GM23338 (cell line): ENCODE measurements at regions not wholly inside any gene's neighbourhood (a gene's known extent, or its start where the extent isn't known, plus 50 kb on each side); places are given as distances from the start of the nearest gene placed in this dataset.
"Not testable (repeated sequence)": the region's sequence is repeated elsewhere in the genome, so short reads cannot be mapped to it uniquely, and the experiment has no call there.

Experiments used
- ATAC-seq: fragments of 200-7000 bp; cut with Tn5 transposase; 3 replicates; pipeline ENCODE4 v1.9.1; 2020
- DNase-seq: peaks from one replicate; pipeline ENCODE4 v3.0.0-alpha.2; 2015; ENCODE audit warnings: low spot score
- H2AFZ ChIP-seq: fragments of 200-600 bp; sonication (generic); 2 replicates; pipeline ENCODE4 v1.8.0; 2016; ENCODE audit warnings: antibody characterized with exemption, mild to moderate bottlenecking, moderate library complexity
- H3F3A ChIP-seq: fragments of 200-600 bp; sonication (generic); replicated peaks from 2 replicates; pipeline ENCODE4 v1.8.0; 2017; ENCODE audit warnings: antibody characterized with exemption, mixed run types, low read depth
- H3K27ac ChIP-seq: fragments of 200-600 bp; sonication (generic); 2 replicates; pipeline ENCODE4 v1.6.1; 2016; ENCODE audit warnings: low read depth
- H3K27me3 ChIP-seq: fragments of 200-600 bp; sonication (generic); 2 replicates; pipeline ENCODE4 v1.8.0; 2016; ENCODE audit warnings: mild to moderate bottlenecking, mixed run types, moderate library complexity; ENCODE audit not compliant: insufficient read depth
- H3K36me3 ChIP-seq: fragments of 200-600 bp; sonication (generic); 2 replicates; pipeline ENCODE4 v1.8.0; 2016; ENCODE audit warnings: mild to moderate bottlenecking; ENCODE audit not compliant: insufficient read depth
- H3K4me1 ChIP-seq: fragments of 200-600 bp; sonication (generic); 2 replicates; pipeline ENCODE4 v1.8.0; 2016; ENCODE audit warnings: mild to moderate bottlenecking, moderate library complexity; ENCODE audit not compliant: insufficient read depth
- H3K4me2 ChIP-seq: fragments of 200-600 bp; sonication (generic); 2 replicates; pipeline ENCODE4 v1.7.1; 2017; ENCODE audit warnings: mixed run types
- H3K4me3 ChIP-seq: fragments of 200-600 bp; sonication (generic); 2 replicates; pipeline ENCODE4 v1.6.1; 2016; ENCODE audit warnings: mixed run types
- H3K79me2 ChIP-seq: fragments of 200-600 bp; sonication (generic); replicated peaks from 2 replicates; pipeline ENCODE4 v1.8.0; 2017; ENCODE audit warnings: mild to moderate bottlenecking; ENCODE audit not compliant: insufficient read depth
- H3K9me2 ChIP-seq: fragments of 200-600 bp; sonication (generic); 2 replicates; pipeline ENCODE4 v1.8.0; 2017; ENCODE audit not compliant: insufficient read depth
- H4K20me1 ChIP-seq: fragments of 200-600 bp; sonication (generic); replicated peaks from 2 replicates; pipeline ENCODE4 v1.8.0; 2017; ENCODE audit warnings: mild to moderate bottlenecking; ENCODE audit not compliant: insufficient read depth
- H3K27ac Mint-ChIP-seq: 2 replicates; pipeline ENCODE4 v1.8.0; 2020; ENCODE audit warnings: inconsistent platforms, mild to moderate bottlenecking, moderate library complexity, mixed read lengths
- H3K27me3 Mint-ChIP-seq: 3 replicates; pipeline ENCODE4 v1.8.0; 2022; ENCODE audit warnings: low read depth, mild to moderate bottlenecking, moderate library complexity, mixed read lengths, inconsistent platforms; ENCODE audit not compliant: insufficient read depth, poor library complexity
- H3K36me3 Mint-ChIP-seq: 3 replicates; pipeline ENCODE4 v1.8.0; 2021; ENCODE audit warnings: low read depth, mild to moderate bottlenecking, inconsistent platforms, moderate library complexity, mixed read lengths
- H3K4me1 Mint-ChIP-seq: 3 replicates; pipeline ENCODE4 v1.8.0; 2020; ENCODE audit warnings: mild to moderate bottlenecking, inconsistent platforms, mixed read lengths
- H3K4me3 Mint-ChIP-seq: 3 replicates; pipeline ENCODE4 v1.8.0; 2021; ENCODE audit warnings: moderate library complexity, mild to moderate bottlenecking, inconsistent platforms, mixed read lengths
- H3K9me3 Mint-ChIP-seq: 3 replicates; pipeline ENCODE4 v1.8.0; 2020; ENCODE audit warnings: moderate library complexity, mild to moderate bottlenecking, inconsistent platforms, mixed read lengths
- CREB1 ChIP-seq: fragments of 250-450 bp; sonication (Bioruptor Pico); IDR thresholded peaks from 2 replicates; pipeline ENCODE4 v1.5.0; 2020; ENCODE audit warnings: low read depth, mild to moderate bottlenecking, moderate library complexity
- CTCF ChIP-seq, 2 experiments: fragments of 200-600 bp in 1 of 2; sonication (generic) in 1 of 2; conservative IDR thresholded peaks; 2 replicates each; pipeline versions ENCODE4 v1.5.1 to v1.6.1; 2016 to 2017; ENCODE audit warnings: antibody characterized with exemption in 2 of 2, low read depth in 2 of 2, mild to moderate bottlenecking in 2 of 2, moderate library complexity in 1 of 2
- ETS1 ChIP-seq: IDR thresholded peaks from 2 replicates; pipeline ENCODE4 v1.6.1; 2016; ENCODE audit warnings: antibody characterized with exemption
- EZH2 ChIP-seq: fragments of 200-600 bp; sonication (generic); IDR thresholded peaks from one replicate; pipeline ENCODE4 v1.8.0; 2017; ENCODE audit warnings: antibody characterized with exemption, mild to moderate bottlenecking, low read depth; ENCODE audit not compliant: unreplicated experiment
- EZH2phosphoT487 ChIP-seq: fragments of 200-600 bp; sonication (generic); IDR thresholded peaks from one replicate; pipeline ENCODE4 v1.8.1; 2018; ENCODE audit warnings: antibody characterized with exemption; ENCODE audit not compliant: unreplicated experiment
- JUNB ChIP-seq: IDR thresholded peaks from one replicate; pipeline ENCODE4 v1.6.1; 2016; ENCODE audit warnings: antibody characterized with exemption; ENCODE audit not compliant: unreplicated experiment
- NANOG ChIP-seq: IDR thresholded peaks from 2 replicates; pipeline ENCODE4 v1.6.1; 2016; ENCODE audit warnings: antibody characterized with exemption, borderline replicate concordance
- POLR2AphosphoS5 ChIP-seq: IDR thresholded peaks from 2 replicates; pipeline ENCODE4 v1.6.1; 2016; ENCODE audit warnings: antibody characterized with exemption, low read depth
- REST ChIP-seq: IDR thresholded peaks from one replicate; pipeline ENCODE4 v1.6.1; 2018; ENCODE audit warnings: antibody characterized with exemption; ENCODE audit not compliant: unreplicated experiment
- STAT1 ChIP-seq: IDR thresholded peaks from one replicate; pipeline ENCODE4 v1.6.1; 2016; ENCODE audit warnings: antibody characterized with exemption; ENCODE audit not compliant: unreplicated experiment
- ZNF114 ChIP-seq: fragments of 250-450 bp; sonication (Bioruptor Pico); IDR thresholded peaks from 2 replicates; pipeline ENCODE4 v1.5.0; 2020; ENCODE audit warnings: mild to moderate bottlenecking, moderate library complexity
- ZNF331 ChIP-seq: fragments of 250-450 bp; sonication (Bioruptor Pico); IDR thresholded peaks from 2 replicates; pipeline ENCODE4 v1.5.0; 2020; ENCODE audit warnings: low read depth, mild to moderate bottlenecking, moderate library complexity

GRCh38 chr17:21770466-21771446 lies 78.4 kb downstream of the KCNJ18 start:
- H3K4me3 ChIP-seq, H3K27ac ChIP-seq: not testable (repeated sequence)

GRCh38 chr17:21772321-21772720 lies 80.0 kb downstream of the KCNJ18 start:
- no peak for DNase-seq
- no peak overlapping the region for H3K27ac ChIP-seq

More at GRCh38 chr17:21770466-21771446, 78.4 kb downstream of the KCNJ18 start:
- H3K4me3 Mint-ChIP-seq, H3K4me1 Mint-ChIP-seq, H3K4me1 ChIP-seq, DNase-seq, H3K27me3 Mint-ChIP-seq, H3K27ac Mint-ChIP-seq, H3K9me2 ChIP-seq, H3K79me2 ChIP-seq, H3K36me3 ChIP-seq, H3K27me3 ChIP-seq, H3F3A ChIP-seq, H2AFZ ChIP-seq, H3K4me2 ChIP-seq, H4K20me1 ChIP-seq: not testable (repeated sequence)
- H3K9me3 Mint-ChIP-seq = peaks cover 81% of the 10 kb centered on the region
- H3K36me3 Mint-ChIP-seq = peaks cover 23% of the 10 kb centered on the region
- peak; percentile 91 for ATAC-seq

More at GRCh38 chr17:21772321-21772720, 80.0 kb downstream of the KCNJ18 start:
- no peak overlapping the region for H3K4me3 ChIP-seq
- H3K27me3 ChIP-seq = no peaks in the 10 kb centered on the region
- TF ChIP-seq ZNF331 (CRISPR knock-in tag) (no peak), ETS1 (no peak), ZNF114 (no peak), EZH2 (no peak), CTCF (conservative IDR thresholded peaks at IDR 0.05; ENCODE audit: low read depth in 2 of 2) (no peak), JUNB (no peak), NANOG (no peak), CREB1 (CRISPR knock-in tag) (no peak), STAT1 (no peak), REST (no peak), POLR2AphosphoS5 (no peak), EZH2phosphoT487 (no peak)
- Mint-ChIP-seq H3K27me3 (peaks cover 9% of the 10 kb centered on the region), H3K4me1 (no peaks in the 10 kb centered on the region), H3K4me3 (no peak overlapping the region), H3K9me3 (peaks cover 83% of the 10 kb centered on the region), H3K27ac (no peak overlapping the region), H3K36me3 (peaks cover 27% of the 10 kb centered on the region)
- H3K9me2 ChIP-seq = no peaks in the 10 kb centered on the region
- no peak overlapping the region for H3K4me2 ChIP-seq
- no peaks in the 10 kb centered on the region for H3F3A ChIP-seq
- no peaks in the 10 kb centered on the region for H3K4me1 ChIP-seq
- H4K20me1 ChIP-seq = no peaks in the 10 kb centered on the region
- ATAC-seq = no peak
- H3K79me2 ChIP-seq = no peaks in the 10 kb centered on the region
- no peaks in the 10 kb centered on the region for H3K36me3 ChIP-seq
- no peak overlapping the region for H2AFZ ChIP-seq
